Ishikawa (cell line): ENCODE measurements at regions not wholly inside any gene's neighbourhood (a gene's known extent, or its start where the extent isn't known, plus 50 kb on each side); places are given as distances from the start of the nearest gene placed in this dataset.

Source experiments
- RAD21 ChIP-seq: IDR thresholded peaks from 2 replicates; pipeline ENCODE4 v1.6.1; 2012; ENCODE audit warnings: low read depth
- TCF12 ChIP-seq: IDR thresholded peaks from 2 replicates; pipeline ENCODE4 v1.6.1; 2012; ENCODE audit warnings: low read depth
- YY1 ChIP-seq: IDR thresholded peaks from 2 replicates; pipeline ENCODE4 v1.6.1; 2012; ENCODE audit warnings: low read depth

DNA sequence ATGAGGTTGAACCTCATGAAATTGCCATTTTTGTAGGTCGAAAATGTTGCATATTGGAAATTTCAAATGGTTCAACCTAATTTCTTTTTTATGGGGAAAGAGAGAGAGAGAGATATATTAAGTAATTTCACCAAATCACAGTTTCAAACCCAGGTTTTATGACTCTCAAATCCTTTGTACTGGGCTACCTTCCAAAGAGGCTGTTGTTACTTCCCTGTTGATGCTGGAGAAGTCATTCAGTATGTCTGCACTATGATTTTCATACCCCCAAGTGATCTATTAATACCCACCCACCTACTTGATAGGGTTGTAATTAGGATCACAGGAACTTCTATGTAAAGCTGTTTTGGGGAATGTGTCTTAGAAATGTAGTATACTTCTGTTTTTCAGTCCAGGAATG, 109.9 kb downstream of the ZNF330 start:
- TF ChIP-seq YY1 (no peak), TCF12 (no peak), RAD21 (no peak)
